ENCODE measurements at regions not wholly inside any gene's neighbourhood (a gene's known extent, or its start where the extent isn't known, plus 50 kb on each side); places are given as distances from the start of the nearest gene placed in this dataset.

- DNase-seq (peak in 1 of 3 donors; percentile 19), ATAC-seq (no peak)
- Histone ChIP-seq H3K9me3 (no peaks in the 10 kb centered on the region), H3K4me3 (no peak overlapping the region), H3K4me1 (ENCODE audit: low read depth) (no peaks in the 10 kb centered on the region), H3K36me3 (ENCODE audit: low read depth) (no peaks in the 10 kb centered on the region)
- intact Hi-C loops (cut with DNase I, micrococcal nuclease), result no loop called here
- no peak for TF ChIP-seq CTCF (IDR thresholded peaks at IDR 0.05)
These were observed 961.2 kb downstream of the RPA4 start for GRCh38 chrX:97844943-97845342.

- no peaks in the 10 kb centered on the region for H3K4me1 ChIP-seq (ENCODE audit: low read depth)
- no peaks in the 10 kb centered on the region for H3K9me3 ChIP-seq
- DNase-seq, result no peak
- no peak for ATAC-seq
- H3K4me3 ChIP-seq, result no peak overlapping the region
- no peaks in the 10 kb centered on the region for H3K36me3 ChIP-seq (ENCODE audit: low read depth)
- intact Hi-C loops (cut with DNase I, micrococcal nuclease), result no loop called here
- no peak for TF ChIP-seq CTCF (IDR thresholded peaks at IDR 0.05)
These were observed 961.7 kb downstream of the RPA4 start for GRCh38 chrX:97845451-97845850.

GRCh38 chrX:97846228-97846627, 962.5 kb downstream of the RPA4 start:
- intact Hi-C loops (cut with DNase I, micrococcal nuclease), result no loop called here
- H3K4me3 ChIP-seq, result no peak overlapping the region

GRCh38 chrX:97846718-97847237, 963.1 kb downstream of the RPA4 start:
- no peaks in the 10 kb centered on the region for H3K36me3 ChIP-seq (ENCODE audit: low read depth)
- TF ChIP-seq CTCF (IDR thresholded peaks at IDR 0.05), result no peak
- ATAC-seq (no peak), DNase-seq (peak in 1 of 3 donors; percentile 34)
- H3K9me3 ChIP-seq, result no peaks in the 10 kb centered on the region
- H3K4me1 ChIP-seq (ENCODE audit: low read depth), result no peaks in the 10 kb centered on the region
- intact Hi-C loops (cut with DNase I, micrococcal nuclease), result no loop called here
- no peak overlapping the region for H3K4me3 ChIP-seq

More at GRCh38 chrX:97846228-97846627, 962.5 kb downstream of the RPA4 start:
- ATAC-seq (no peak), DNase-seq (no peak)
- Histone ChIP-seq H3K4me1 (ENCODE audit: low read depth) (no peaks in the 10 kb centered on the region), H3K9me3 (no peaks in the 10 kb centered on the region), H3K36me3 (ENCODE audit: low read depth) (no peaks in the 10 kb centered on the region)
- no peak for TF ChIP-seq CTCF (IDR thresholded peaks at IDR 0.05)

- H3K4me3 ChIP-seq, result no peak overlapping the region
- no peaks in the 10 kb centered on the region for H3K4me1 ChIP-seq (ENCODE audit: low read depth)
- DNase-seq (peak in 1 of 3 donors; percentile 27), ATAC-seq (no peak)
- no peaks in the 10 kb centered on the region for H3K9me3 ChIP-seq
- intact Hi-C loops (cut with DNase I, micrococcal nuclease), result no loop called here
- TF ChIP-seq CTCF (IDR thresholded peaks at IDR 0.05), result no peak
- no peaks in the 10 kb centered on the region for H3K36me3 ChIP-seq (ENCODE audit: low read depth)
These were observed 964.4 kb downstream of the RPA4 start for GRCh38 chrX:97847885-97848679.
